B cell (primary cell): ENCODE measurements at regions not wholly inside any gene's neighbourhood (a gene's known extent, or its start where the extent isn't known, plus 50 kb on each side); places are given as distances from the start of the nearest gene placed in this dataset.

Experiments used
- ATAC-seq: fragments of 200-7000 bp; cut with Tn5 transposase; one replicate; pipeline ENCODE4 v1.10.0; 2021; ENCODE audit warnings: low read depth, mild to moderate bottlenecking, moderate number of reproducible peaks, moderate library complexity
- CTCF ChIA-PET: fragments of 350-600 bp; sonication (Branson Sonifier 250); formaldehyde crosslinking; loops from one replicate; lab custom pipeline; 2021; ENCODE audit warnings: antibody characterized with exemption, inconsistent platforms; lab: Charles Lee
- POLR2A ChIA-PET: fragments of 350-600 bp; sonication (Branson Sonifier 250); formaldehyde crosslinking; loops from one replicate; lab custom pipeline; 2021; ENCODE audit warnings: antibody characterized with exemption; lab: Charles Lee
- DNase-seq: peaks from one replicate; pipeline ENCODE4 v3.0.0; 2013
- H2AFZ ChIP-seq: 2 replicates; pipeline ENCODE4 v1.6.1; 2012; ENCODE audit warnings: mild to moderate bottlenecking, low read depth, low read length; ENCODE audit not compliant: insufficient read depth, poor library complexity, severe bottlenecking
- H3K27ac ChIP-seq, 2 donors: 1 replicate in 1 of 2; 2 replicates in 1 of 2; pipeline ENCODE4 v1.5.1; 2012 to 2013; ENCODE audit warnings: low read length in 2 of 2, mild to moderate bottlenecking in 2 of 2, moderate library complexity in 1 of 2
- H3K27me3 ChIP-seq, 4 experiments: fragments of 200-600 bp in 1 of 4; sonication (generic) in 1 of 4; replicated peaks in 1 of 4; 1 replicate in 2 of 4; 2 replicates in 2 of 4; pipeline versions ENCODE4 v1.6.1 to v1.7.0; 2013 to 2016; ENCODE audit warnings: low read length in 3 of 4, mild to moderate bottlenecking in 2 of 4, mixed read lengths in 1 of 4, moderate library complexity in 1 of 4; ENCODE audit not compliant: insufficient read depth in 4 of 4, control insufficient read depth in 3 of 4; ENCODE audit errors: control extremely low read depth in 1 of 4
- H3K36me3 ChIP-seq, 2 experiments: replicated peaks in 1 of 2; 1 replicate in 1 of 2; 2 replicates in 1 of 2; pipeline versions ENCODE4 v1.6.1 to v1.7.1; 2013; ENCODE audit warnings: low read length in 1 of 2; ENCODE audit not compliant: insufficient read depth in 2 of 2, control insufficient read depth in 1 of 2; ENCODE audit errors: control extremely low read depth in 1 of 2, extremely low read depth in 1 of 2
- H3K4me1 ChIP-seq, 2 donors: fragments of 200-600 bp in 1 of 2; sonication (generic) in 1 of 2; 1 replicate in 1 of 2; 2 replicates in 1 of 2; pipeline versions ENCODE4 v1.5.1 to v1.6.1; 2013 to 2017; ENCODE audit warnings: low read length in 2 of 2; ENCODE audit not compliant: control insufficient read depth in 2 of 2, insufficient read depth in 2 of 2
- H3K4me2 ChIP-seq: replicated peaks from 2 replicates; pipeline ENCODE3; 2012; ENCODE audit warnings: mild to moderate bottlenecking, low read depth, low read length; ENCODE audit not compliant: poor library complexity, severe bottlenecking
- H3K4me3 ChIP-seq, 5 experiments: fragments of 200-600 bp in 1 of 5; sonication (generic) in 1 of 5; 1 replicate in 3 of 5; 2 replicates in 2 of 5; pipeline versions ENCODE4 v1.5.1 to v1.7.0; 2011 to 2016; ENCODE audit warnings: low read length in 4 of 5, mild to moderate bottlenecking in 4 of 5, low read depth in 2 of 5, control low read depth in 1 of 5, moderate library complexity in 1 of 5; ENCODE audit not compliant: insufficient read depth in 1 of 5; ENCODE audit errors: control extremely low read depth in 1 of 5, extremely low read depth in 1 of 5
- H3K79me2 ChIP-seq: fragments of 200-600 bp; sonication (generic); one replicate; pipeline ENCODE4 v1.6.0; 2016; ENCODE audit warnings: low read length; ENCODE audit not compliant: control insufficient read depth, insufficient read depth
- H3K9ac ChIP-seq: fragments of 200-600 bp; sonication (generic); 2 replicates; pipeline ENCODE4 v1.6.1; 2017; ENCODE audit warnings: mild to moderate bottlenecking, low read length, moderate library complexity
- H3K9me3 ChIP-seq, 3 donors: one replicate each; pipeline versions ENCODE4 v1.6.1 to v1.7.1; 2013; ENCODE audit warnings: low read length in 2 of 3; ENCODE audit not compliant: control insufficient read depth in 2 of 3, insufficient read depth in 1 of 3; ENCODE audit errors: control extremely low read depth in 1 of 3
- H4K20me1 ChIP-seq: 2 replicates; pipeline ENCODE4 v1.6.0; 2012; ENCODE audit warnings: mild to moderate bottlenecking, low read length; ENCODE audit not compliant: insufficient read depth, control insufficient read depth, poor library complexity, severe bottlenecking
- H3K27ac Mint-ChIP-seq: one replicate; pipeline ENCODE4 v1.8.0; 2021; ENCODE audit warnings: mixed read lengths
- H3K27me3 Mint-ChIP-seq: one replicate; pipeline ENCODE4 v1.8.0; 2021; ENCODE audit warnings: mixed read lengths
- H3K4me1 Mint-ChIP-seq: one replicate; pipeline ENCODE4 v1.8.0; 2021; ENCODE audit warnings: mixed read lengths
- H3K4me3 Mint-ChIP-seq: one replicate; pipeline ENCODE4 v1.8.0; 2021; ENCODE audit warnings: mixed read lengths
- H3K9me3 Mint-ChIP-seq: one replicate; pipeline ENCODE4 v1.8.0; 2022; ENCODE audit warnings: mixed read lengths; ENCODE audit not compliant: insufficient read depth
- CTCF ChIP-seq: fragments of 200-600 bp; IDR thresholded peaks from one replicate; pipeline ENCODE4 v1.8.0; 2022; ENCODE audit warnings: antibody characterized with exemption, mild to moderate bottlenecking
- EZH2 ChIP-seq: IDR thresholded peaks from 2 replicates; pipeline ENCODE4 v1.6.1; 2012; ENCODE audit warnings: borderline replicate concordance, low read depth, mild to moderate bottlenecking, moderate library complexity, low read length; ENCODE audit not compliant: insufficient read depth, poor library complexity, severe bottlenecking
- WGBS: methylation state at CpG from one replicate; pipeline ENCODE4 v1.1.5; 2013; ENCODE audit warnings: missing lambda C conversion rate; ENCODE audit not compliant: insufficient coverage; 5-methylcytosine and 5-hydroxymethylcytosine counted together
- intact Hi-C: fragments of 100-400 bp; cut with micrococcal nuclease; formaldehyde crosslinking; loops from one replicate; pipeline ENCODE4 v1.10.0; 2022

- H3K4me1 ChIP-seq, result no peaks in the 10 kb centered on the region
- ChIA-PET CTCF (no interaction called here), POLR2A (no interaction called here)
- H2AFZ ChIP-seq, result no peak overlapping the region
- DNase-seq (no peak), ATAC-seq (no peak)
- no peaks in the 10 kb centered on the region for H3K4me1 Mint-ChIP-seq
- H3K79me2 ChIP-seq, result no peaks in the 10 kb centered on the region
- H3K27ac ChIP-seq, result no peak overlapping the region
- no peaks in the 10 kb centered on the region for H3K27me3 ChIP-seq
- intact Hi-C loops, result no loop called here
- no peak overlapping the region for H3K4me3 ChIP-seq
- H3K4me2 ChIP-seq, result no peak overlapping the region
- WGBS, result 63% methylated on average over 2 of the region's 5 CpGs
- H3K4me3 Mint-ChIP-seq, result no peak overlapping the region
- H4K20me1 ChIP-seq, result no peaks in the 10 kb centered on the region
- H3K9ac ChIP-seq, result no peak overlapping the region
- H3K27ac Mint-ChIP-seq, result no peak overlapping the region
- no peaks in the 10 kb centered on the region for H3K27me3 Mint-ChIP-seq
- H3K36me3 ChIP-seq, result no peaks in the 10 kb centered on the region
- H3K9me3 ChIP-seq, result peaks cover 0 to 8% (median 0%) of the 10 kb centered on the region in 3 donors
- TF ChIP-seq EZH2 (no peak), CTCF (no peak)
- peaks cover 3% of the 10 kb centered on the region for H3K9me3 Mint-ChIP-seq
Observed at GRCh38 chr18:75612456-75612855, 185.0 kb upstream of the SMIM21 start.

- peaks cover 3% of the 10 kb centered on the region for H3K9me3 Mint-ChIP-seq
- H3K4me1 Mint-ChIP-seq, result no peaks in the 10 kb centered on the region
- no peak overlapping the region for H3K4me2 ChIP-seq
- H3K27ac ChIP-seq, result no peak overlapping the region
- no peak overlapping the region for H3K4me3 Mint-ChIP-seq
- H3K79me2 ChIP-seq, result no peaks in the 10 kb centered on the region
- 60% methylated on average over 1 of the region's 2 CpGs for WGBS
- intact Hi-C loops, result no loop called here
- POLR2A ChIA-PET, result no interaction called here
- TF ChIP-seq CTCF (no peak), EZH2 (no peak)
- H3K27ac Mint-ChIP-seq, result no peak overlapping the region
- no peaks in the 10 kb centered on the region for H3K36me3 ChIP-seq
- peaks cover 0 to 8% (median 0%) of the 10 kb centered on the region in 3 donors for H3K9me3 ChIP-seq
- DNase-seq, result no peak
- H3K9ac ChIP-seq, result no peak overlapping the region
- H3K4me1 ChIP-seq, result no peaks in the 10 kb centered on the region
- H3K27me3 Mint-ChIP-seq, result no peaks in the 10 kb centered on the region
- ATAC-seq, result no peak
- CTCF ChIA-PET, result no interaction called here
- no peak overlapping the region for H3K4me3 ChIP-seq
- no peaks in the 10 kb centered on the region for H3K27me3 ChIP-seq
- no peaks in the 10 kb centered on the region for H4K20me1 ChIP-seq
- no peak overlapping the region for H2AFZ ChIP-seq
Observed at GRCh38 chr18:75607701-75608100, 180.2 kb upstream of the SMIM21 start.
